ENCODE measurements at regions not wholly inside any gene's neighbourhood (a gene's known extent, or its start where the extent isn't known, plus 50 kb on each side); places are given as distances from the start of the nearest gene placed in this dataset.

GRCh38 chr14:46325157-46325556, 326.4 kb downstream of the RPL10L start:
- Histone ChIP-seq H3K9ac (ENCODE audit: low read depth, low read length) (no peak overlapping the region), H4K20me1 (ENCODE audit: insufficient read depth, low read length) (no peaks in the 10 kb centered on the region), H2AFZ (ENCODE audit: low read depth, low read length) (no peak overlapping the region), H3K4me2 (ENCODE audit: insufficient read depth, low read length) (no peak overlapping the region), H3K27me3 (ENCODE audit: insufficient read depth, low read length, poor library complexity) (no peaks in the 10 kb centered on the region), H3K36me3 (ENCODE audit: insufficient read depth, low read length) (no peaks in the 10 kb centered on the region), H3K4me1 (ENCODE audit: insufficient read depth, low read length) (no peaks in the 10 kb centered on the region), H3K27ac (ENCODE audit: low read length) (no peak overlapping the region), H3K79me2 (ENCODE audit: insufficient read depth, low read length) (no peaks in the 10 kb centered on the region), H3K4me3 (ENCODE audit: low read depth in 1 of 2, low read length in 2 of 2) (no peak overlapping the region), H3K9me3 (ENCODE audit: insufficient read depth, low read length, severe bottlenecking) (no peaks in the 10 kb centered on the region)
- no peak for DNase-seq
- ATAC-seq (ENCODE audit: insufficient read depth, low read depth): no peak
- TF ChIP-seq, protein P1, sequence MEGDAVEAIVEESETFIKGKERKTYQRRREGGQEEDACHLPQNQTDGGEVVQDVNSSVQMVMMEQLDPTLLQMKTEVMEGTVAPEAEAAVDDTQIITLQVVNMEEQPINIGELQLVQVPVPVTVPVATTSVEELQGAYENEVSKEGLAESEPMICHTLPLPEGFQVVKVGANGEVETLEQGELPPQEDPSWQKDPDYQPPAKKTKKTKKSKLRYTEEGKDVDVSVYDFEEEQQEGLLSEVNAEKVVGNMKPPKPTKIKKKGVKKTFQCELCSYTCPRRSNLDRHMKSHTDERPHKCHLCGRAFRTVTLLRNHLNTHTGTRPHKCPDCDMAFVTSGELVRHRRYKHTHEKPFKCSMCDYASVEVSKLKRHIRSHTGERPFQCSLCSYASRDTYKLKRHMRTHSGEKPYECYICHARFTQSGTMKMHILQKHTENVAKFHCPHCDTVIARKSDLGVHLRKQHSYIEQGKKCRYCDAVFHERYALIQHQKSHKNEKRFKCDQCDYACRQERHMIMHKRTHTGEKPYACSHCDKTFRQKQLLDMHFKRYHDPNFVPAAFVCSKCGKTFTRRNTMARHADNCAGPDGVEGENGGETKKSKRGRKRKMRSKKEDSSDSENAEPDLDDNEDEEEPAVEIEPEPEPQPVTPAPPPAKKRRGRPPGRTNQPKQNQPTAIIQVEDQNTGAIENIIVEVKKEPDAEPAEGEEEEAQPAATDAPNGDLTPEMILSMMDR (IDR thresholded peaks at IDR 0.05; ENCODE audit: borderline replicate concordance, extremely low read depth, low read length, poor library complexity, severe bottlenecking): no peak
- TF ChIP-seq EZH2 (IDR thresholded peaks at IDR 0.05; ENCODE audit: borderline replicate concordance, low read depth, low read length, severe bottlenecking): no peak

GRCh38 chr14:46323404-46323762, 328.2 kb downstream of the RPL10L start:
- TF ChIP-seq, protein P1 (IDR thresholded peaks at IDR 0.05; ENCODE audit: borderline replicate concordance, extremely low read depth, low read length, poor library complexity, severe bottlenecking): no peak
- no peak for TF ChIP-seq EZH2 (IDR thresholded peaks at IDR 0.05; ENCODE audit: borderline replicate concordance, low read depth, low read length, severe bottlenecking)
- Histone ChIP-seq H2AFZ (ENCODE audit: low read depth, low read length) (no peak overlapping the region), H3K27me3 (ENCODE audit: insufficient read depth, low read length, poor library complexity) (no peaks in the 10 kb centered on the region), H3K79me2 (ENCODE audit: insufficient read depth, low read length) (no peaks in the 10 kb centered on the region), H3K9me3 (ENCODE audit: insufficient read depth, low read length, severe bottlenecking) (no peaks in the 10 kb centered on the region), H3K4me1 (ENCODE audit: insufficient read depth, low read length) (no peaks in the 10 kb centered on the region), H3K4me3 (ENCODE audit: low read depth in 1 of 2, low read length in 2 of 2) (no peak overlapping the region), H4K20me1 (ENCODE audit: insufficient read depth, low read length) (no peaks in the 10 kb centered on the region), H3K4me2 (ENCODE audit: insufficient read depth, low read length) (no peak overlapping the region), H3K27ac (ENCODE audit: low read length) (no peak overlapping the region), H3K36me3 (ENCODE audit: insufficient read depth, low read length) (no peaks in the 10 kb centered on the region), H3K9ac (ENCODE audit: low read depth, low read length) (no peak overlapping the region)
- DNase-seq (no peak), ATAC-seq (ENCODE audit: insufficient read depth, low read depth) (no peak)

GRCh38 chr14:46322730-46323403, 328.7 kb downstream of the RPL10L start:
- no peak for TF ChIP-seq EZH2 (IDR thresholded peaks at IDR 0.05; ENCODE audit: borderline replicate concordance, low read depth, low read length, severe bottlenecking)
- TF ChIP-seq, protein P1 (IDR thresholded peaks at IDR 0.05; ENCODE audit: borderline replicate concordance, extremely low read depth, low read length, poor library complexity, severe bottlenecking): no peak
- Histone ChIP-seq H3K9ac (ENCODE audit: low read depth, low read length) (no peak overlapping the region), H3K4me3 (ENCODE audit: low read depth in 1 of 2, low read length in 2 of 2) (no peak overlapping the region), H3K4me2 (ENCODE audit: insufficient read depth, low read length) (no peak overlapping the region), H3K27me3 (ENCODE audit: insufficient read depth, low read length, poor library complexity) (no peaks in the 10 kb centered on the region), H3K36me3 (ENCODE audit: insufficient read depth, low read length) (no peaks in the 10 kb centered on the region), H3K4me1 (ENCODE audit: insufficient read depth, low read length) (no peaks in the 10 kb centered on the region), H2AFZ (ENCODE audit: low read depth, low read length) (no peak overlapping the region), H3K27ac (ENCODE audit: low read length) (no peak overlapping the region), H3K9me3 (ENCODE audit: insufficient read depth, low read length, severe bottlenecking) (no peaks in the 10 kb centered on the region), H3K79me2 (ENCODE audit: insufficient read depth, low read length) (no peaks in the 10 kb centered on the region), H4K20me1 (ENCODE audit: insufficient read depth, low read length) (no peaks in the 10 kb centered on the region)
- DNase-seq (no peak), ATAC-seq (ENCODE audit: insufficient read depth, low read depth) (no peak)
